ENCODE measurements at regions not wholly inside any gene's neighbourhood (a gene's known extent, or its start where the extent isn't known, plus 50 kb on each side); places are given as distances from the start of the nearest gene placed in this dataset.

DNA sequence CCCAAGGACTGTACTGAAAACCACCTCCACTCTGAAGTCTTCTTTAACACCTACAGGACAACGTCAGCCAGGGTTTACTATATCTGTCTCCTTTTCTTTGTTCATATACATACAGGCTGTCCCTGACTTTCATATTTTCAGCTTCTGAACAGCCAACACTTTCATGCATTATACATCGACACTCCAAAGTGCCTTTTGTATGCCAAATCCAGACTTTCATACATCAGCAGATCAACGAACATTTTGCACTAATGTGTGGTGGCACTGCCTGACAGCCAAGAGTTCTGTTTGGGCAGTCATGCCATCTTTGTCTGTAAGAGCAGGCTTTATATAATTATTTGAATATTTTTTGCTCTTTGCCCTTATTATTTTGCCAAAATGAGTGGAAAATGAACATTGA is 487.4 kb downstream of the CETN3 start:
- H3K27me3 ChIP-seq, result no peaks in the 10 kb centered on the region
- H3K9me3 ChIP-seq, result no peaks in the 10 kb centered on the region
- no peak overlapping the region for H3K27ac ChIP-seq
- H3K4me3 ChIP-seq, result no peak overlapping the region
- no peaks in the 10 kb centered on the region for H3K4me1 ChIP-seq
- WGBS, 2 donors (ENCODE audit: low coverage in 1 of 2), result 85 to 92% methylated on average over 2 to 3 of the region's 3 CpGs
- TF ChIP-seq EP300 (IDR thresholded peaks at IDR 0.05) (no peak), POLR2A (IDR thresholded peaks at IDR 0.05) (no peak), POLR2AphosphoS5 (IDR thresholded peaks at IDR 0.05) (no peak)
- TF ChIP-seq, protein P1, sequence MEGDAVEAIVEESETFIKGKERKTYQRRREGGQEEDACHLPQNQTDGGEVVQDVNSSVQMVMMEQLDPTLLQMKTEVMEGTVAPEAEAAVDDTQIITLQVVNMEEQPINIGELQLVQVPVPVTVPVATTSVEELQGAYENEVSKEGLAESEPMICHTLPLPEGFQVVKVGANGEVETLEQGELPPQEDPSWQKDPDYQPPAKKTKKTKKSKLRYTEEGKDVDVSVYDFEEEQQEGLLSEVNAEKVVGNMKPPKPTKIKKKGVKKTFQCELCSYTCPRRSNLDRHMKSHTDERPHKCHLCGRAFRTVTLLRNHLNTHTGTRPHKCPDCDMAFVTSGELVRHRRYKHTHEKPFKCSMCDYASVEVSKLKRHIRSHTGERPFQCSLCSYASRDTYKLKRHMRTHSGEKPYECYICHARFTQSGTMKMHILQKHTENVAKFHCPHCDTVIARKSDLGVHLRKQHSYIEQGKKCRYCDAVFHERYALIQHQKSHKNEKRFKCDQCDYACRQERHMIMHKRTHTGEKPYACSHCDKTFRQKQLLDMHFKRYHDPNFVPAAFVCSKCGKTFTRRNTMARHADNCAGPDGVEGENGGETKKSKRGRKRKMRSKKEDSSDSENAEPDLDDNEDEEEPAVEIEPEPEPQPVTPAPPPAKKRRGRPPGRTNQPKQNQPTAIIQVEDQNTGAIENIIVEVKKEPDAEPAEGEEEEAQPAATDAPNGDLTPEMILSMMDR (IDR thresholded peaks at IDR 0.05), result no peak
- ATAC-seq, result no peak
- H3K36me3 ChIP-seq, result no peaks in the 10 kb centered on the region

DNA sequence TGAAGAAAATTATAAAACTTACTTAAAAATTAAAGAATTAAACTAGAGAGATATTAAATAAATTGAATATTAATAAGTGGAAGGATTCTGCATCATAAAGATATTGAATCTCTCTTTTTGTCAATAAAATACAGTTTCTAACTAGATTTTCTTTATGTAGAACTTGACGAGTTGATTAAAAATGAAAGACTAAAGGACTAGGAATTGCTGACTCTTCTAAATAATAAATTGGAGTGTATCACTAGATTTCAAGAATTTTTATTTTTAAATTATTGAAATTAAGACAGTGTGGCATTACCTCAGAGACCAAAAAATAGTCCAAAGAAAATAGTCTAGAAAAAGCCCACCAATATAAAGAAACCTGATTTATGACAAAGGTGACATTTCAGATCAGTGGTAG is 492.4 kb downstream of the CETN3 start:
- TF ChIP-seq POLR2A (IDR thresholded peaks at IDR 0.05), result no peak

GRCh38 chr5:89916131-89916530 is 493.4 kb downstream of the CETN3 start:
- H3K27me3 ChIP-seq, result no peaks in the 10 kb centered on the region
- no peak overlapping the region for H3K27ac ChIP-seq
- TF ChIP-seq POLR2A (IDR thresholded peaks at IDR 0.05), result no peak
- no peak for TF ChIP-seq POLR2AphosphoS5 (IDR thresholded peaks at IDR 0.05)
- no peak for TF ChIP-seq EP300 (IDR thresholded peaks at IDR 0.05)
- TF ChIP-seq, protein P1 (IDR thresholded peaks at IDR 0.05), result no peak
- H3K36me3 ChIP-seq, result no peaks in the 10 kb centered on the region
- H3K4me1 ChIP-seq, result no peaks in the 10 kb centered on the region
- no peak for ATAC-seq
- 89 to 100% methylated on average over 1 of the region's 1 CpG for WGBS, 2 donors (ENCODE audit: low coverage in 1 of 2)
- no peak overlapping the region for H3K4me3 ChIP-seq
- peaks cover 0 to 10% (median 0%) of the 10 kb centered on the region in 3 donors for H3K9me3 ChIP-seq

More for the DNA sequence above, 492.4 kb downstream of the CETN3 start:
- ATAC-seq, result no peak
- Histone ChIP-seq H3K27ac (no peak overlapping the region), H3K4me1 (no peaks in the 10 kb centered on the region), H3K4me3 (no peak overlapping the region), H3K36me3 (no peaks in the 10 kb centered on the region), H3K27me3 (no peaks in the 10 kb centered on the region), H3K9me3 (peaks cover 0 to 10% (median 0%) of the 10 kb centered on the region in 3 donors)
- WGBS, 2 donors (ENCODE audit: low coverage in 1 of 2), result 92 to 95% methylated on average over 1 of the region's 1 CpG

GRCh38 chr5:89908876-89909275 is 500.7 kb downstream of the CETN3 start:
- no peak for ATAC-seq
- Histone ChIP-seq H3K4me1 (no peaks in the 10 kb centered on the region), H3K9me3 (peaks cover 0 to 9% (median 0%) of the 10 kb centered on the region in 3 donors), H3K36me3 (no peaks in the 10 kb centered on the region), H3K27ac (no peak overlapping the region), H3K4me3 (no peak overlapping the region), H3K27me3 (no peaks in the 10 kb centered on the region)
- TF ChIP-seq EP300 (IDR thresholded peaks at IDR 0.05) (no peak), POLR2AphosphoS5 (IDR thresholded peaks at IDR 0.05) (no peak), POLR2A (IDR thresholded peaks at IDR 0.05) (no peak)
- TF ChIP-seq, protein P1 (IDR thresholded peaks at IDR 0.05), result no peak

- no peaks in the 10 kb centered on the region for H3K36me3 ChIP-seq
- no peak for ATAC-seq
- 85 to 87% methylated on average over 2 of the region's 2 CpGs for whole genome bisulfite sequencing, 2 donors (ENCODE audit: low coverage in 1 of 2)
- H3K27ac ChIP-seq, result no peak overlapping the region
- H3K27me3 ChIP-seq, result no peaks in the 10 kb centered on the region
- peaks cover 0 to 9% (median 0%) of the 10 kb centered on the region in 3 donors for H3K9me3 ChIP-seq
- H3K4me3 ChIP-seq, result no peak overlapping the region
- TF ChIP-seq, protein P1 (IDR thresholded peaks at IDR 0.05), result no peak
- TF ChIP-seq POLR2A (IDR thresholded peaks at IDR 0.05), result no peak
- no peak for TF ChIP-seq POLR2AphosphoS5 (IDR thresholded peaks at IDR 0.05)
- TF ChIP-seq EP300 (IDR thresholded peaks at IDR 0.05), result no peak
- peaks cover 0 to 10% (median 0%) of the 10 kb centered on the region in 3 donors for H3K4me1 ChIP-seq
Observed at GRCh38 chr5:89904442-89904841, 505.1 kb downstream of the CETN3 start.
